ENCODE measurements at regions not wholly inside any gene's neighbourhood (a gene's known extent, or its start where the extent isn't known, plus 50 kb on each side); places are given as distances from the start of the nearest gene placed in this dataset.

DNA sequence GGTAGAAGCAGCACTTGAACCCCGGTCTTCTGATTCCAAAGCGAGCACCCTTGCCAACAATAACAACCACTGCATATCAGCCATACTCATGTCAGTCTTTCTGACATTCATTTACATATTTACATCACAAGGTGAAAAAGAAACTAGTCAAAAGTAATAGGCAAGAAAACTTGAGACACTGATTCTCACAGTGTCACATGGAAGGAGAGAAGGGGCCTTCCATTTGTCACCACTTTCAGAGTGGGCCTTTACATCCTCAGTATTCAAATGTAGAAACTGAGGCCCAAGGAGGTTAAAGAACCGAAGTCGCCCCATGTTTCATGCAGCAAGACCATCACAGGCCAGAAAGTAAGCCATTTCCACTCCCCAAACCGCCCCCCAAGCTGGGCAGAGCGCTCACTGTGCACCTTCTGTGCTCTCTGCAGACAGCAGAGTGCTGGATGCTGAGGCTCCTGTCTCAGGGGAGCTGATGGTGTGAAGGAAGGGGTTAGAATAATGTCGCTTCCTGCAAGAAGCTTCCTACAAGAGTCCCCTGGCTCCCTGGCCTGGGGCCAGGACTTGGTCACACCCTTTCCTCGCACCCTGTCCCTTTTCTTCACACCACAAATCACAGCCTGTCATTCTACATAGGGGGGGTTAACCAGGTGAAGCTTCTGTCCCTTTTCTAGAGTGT is 260.1 kb downstream of the UACA start:
- peaks cover 41% of the 10 kb centered on the region for H3K4me1 Mint-ChIP-seq

DNA sequence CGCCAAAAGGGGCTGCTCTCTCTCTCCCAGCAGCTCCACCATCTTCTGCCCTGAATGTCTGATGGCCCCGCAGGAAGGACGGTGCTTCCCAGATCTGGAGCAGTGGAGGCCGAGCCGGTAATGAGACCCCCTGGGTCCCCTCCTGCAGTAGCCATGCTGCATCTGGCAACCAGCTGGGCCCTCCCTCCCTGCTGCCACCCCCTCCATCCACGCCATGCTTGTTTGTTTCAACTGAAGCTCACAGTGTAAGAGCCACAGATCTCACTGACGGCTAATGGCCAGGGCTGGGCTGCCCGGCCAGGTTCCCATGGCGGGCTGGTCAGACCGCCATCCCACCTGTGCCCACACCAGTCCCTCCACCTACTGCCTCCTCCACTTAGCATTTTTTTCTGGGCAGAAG is 260.8 kb downstream of the UACA start:
- Mint-ChIP-seq H3K27me3 (no peaks in the 10 kb centered on the region), H3K9me3 (no peaks in the 10 kb centered on the region), H3K4me3 (no peak overlapping the region), H3K4me1 (peaks cover 43% of the 10 kb centered on the region), H3K36me3 (no peaks in the 10 kb centered on the region), H3K27ac (peak overlapping the region; percentile 88)
- ATAC-seq = no peak

More for the DNA sequence above, 260.1 kb downstream of the UACA start:
- no peaks in the 10 kb centered on the region for H3K9me3 Mint-ChIP-seq
- peak overlapping the region; percentile 88 for H3K27ac Mint-ChIP-seq
- peak overlapping the region; percentile 12 for H3K4me3 Mint-ChIP-seq
- no peaks in the 10 kb centered on the region for H3K27me3 Mint-ChIP-seq
- H3K36me3 Mint-ChIP-seq = no peaks in the 10 kb centered on the region
- no peak for ATAC-seq

DNA sequence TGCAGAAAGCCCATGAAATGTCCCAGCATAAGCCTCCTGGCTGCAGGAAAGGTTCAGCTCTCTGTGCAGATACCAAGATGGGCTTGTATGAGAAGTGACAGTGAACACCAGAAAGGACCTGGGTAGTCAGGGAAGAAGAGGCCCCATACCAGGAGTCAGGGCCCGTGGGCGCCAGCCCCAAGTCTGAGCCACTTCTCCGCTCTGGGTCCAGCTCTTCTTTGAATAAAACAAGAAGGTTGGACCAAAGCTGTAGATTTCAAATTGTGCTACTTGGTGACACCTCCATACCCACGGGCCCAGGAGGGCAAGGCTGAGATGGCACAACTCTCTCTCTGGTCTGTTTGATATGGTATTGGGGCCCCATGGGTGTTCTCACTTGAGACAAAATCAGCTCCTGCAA is 261.5 kb downstream of the UACA start:
- H3K27ac Mint-ChIP-seq = peak overlapping the region; percentile 2
- no peaks in the 10 kb centered on the region for H3K9me3 Mint-ChIP-seq
- H3K4me3 Mint-ChIP-seq = no peak overlapping the region
- H3K27me3 Mint-ChIP-seq = no peaks in the 10 kb centered on the region
- H3K4me1 Mint-ChIP-seq = peaks cover 46% of the 10 kb centered on the region
- H3K36me3 Mint-ChIP-seq = no peaks in the 10 kb centered on the region
- ATAC-seq = no peak

DNA sequence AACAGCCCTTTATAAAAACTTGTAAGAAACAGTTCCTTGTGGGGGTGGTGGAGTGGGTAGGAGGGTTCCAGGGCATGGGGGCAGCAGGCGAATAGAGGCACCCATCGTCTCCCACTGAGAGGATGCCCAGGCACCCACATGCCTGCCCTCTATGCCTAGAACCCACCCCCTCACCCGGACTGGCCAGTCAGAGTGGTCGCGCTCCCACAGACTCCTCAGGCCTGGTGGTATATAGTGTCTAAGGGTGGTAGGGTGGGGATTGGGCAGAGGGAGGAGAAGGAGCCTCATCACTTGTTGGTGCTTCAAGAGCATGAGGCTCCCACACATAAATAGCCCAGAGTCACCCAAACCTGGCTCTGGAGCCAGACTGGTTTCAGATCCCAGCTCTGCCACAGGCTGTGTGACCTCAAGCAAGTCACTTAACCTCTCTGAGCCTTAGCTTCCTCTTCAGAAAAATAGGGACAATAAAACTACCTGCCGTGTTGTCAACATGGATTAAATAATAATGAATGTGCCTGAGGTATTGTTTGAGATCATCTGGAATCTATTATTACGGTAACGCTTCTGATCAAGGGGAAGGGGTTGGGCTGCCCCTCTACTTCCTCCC is 262.1 kb downstream of the UACA start:
- H3K4me3 Mint-ChIP-seq = no peak overlapping the region
- no peaks in the 10 kb centered on the region for H3K36me3 Mint-ChIP-seq
- H3K27ac Mint-ChIP-seq = no peak overlapping the region

DNA sequence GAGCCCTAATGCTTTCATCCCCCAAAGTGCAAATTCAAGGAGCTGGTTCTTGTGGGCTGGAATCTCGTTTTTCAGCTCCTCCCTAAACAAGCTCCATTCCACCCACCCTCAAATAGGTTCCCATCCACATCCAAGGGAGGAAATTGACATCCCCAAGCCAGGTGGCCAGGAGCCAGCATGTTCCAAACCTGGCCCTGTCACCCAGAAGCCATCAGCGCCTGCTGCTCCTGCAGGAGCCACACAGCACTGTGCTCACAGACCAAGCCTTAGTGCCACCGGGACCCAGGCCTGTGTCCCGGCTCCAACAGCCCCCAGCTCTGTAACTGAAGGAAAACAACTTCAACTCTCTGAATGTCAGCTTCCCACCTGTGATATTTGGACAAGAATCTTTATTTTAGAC is 263.6 kb downstream of the UACA start:
- no peaks in the 10 kb centered on the region for H3K36me3 Mint-ChIP-seq
- H3K27me3 Mint-ChIP-seq = no peaks in the 10 kb centered on the region
- ATAC-seq = no peak
- peaks cover 40% of the 10 kb centered on the region for H3K4me1 Mint-ChIP-seq
- H3K27ac Mint-ChIP-seq = no peak overlapping the region
- H3K9me3 Mint-ChIP-seq = no peaks in the 10 kb centered on the region
- H3K4me3 Mint-ChIP-seq = no peak overlapping the region

More for the DNA sequence above, 262.1 kb downstream of the UACA start:
- no peaks in the 10 kb centered on the region for H3K27me3 Mint-ChIP-seq
- ATAC-seq = no peak
- peaks cover 46% of the 10 kb centered on the region for H3K4me1 Mint-ChIP-seq
- H3K9me3 Mint-ChIP-seq = no peaks in the 10 kb centered on the region

DNA sequence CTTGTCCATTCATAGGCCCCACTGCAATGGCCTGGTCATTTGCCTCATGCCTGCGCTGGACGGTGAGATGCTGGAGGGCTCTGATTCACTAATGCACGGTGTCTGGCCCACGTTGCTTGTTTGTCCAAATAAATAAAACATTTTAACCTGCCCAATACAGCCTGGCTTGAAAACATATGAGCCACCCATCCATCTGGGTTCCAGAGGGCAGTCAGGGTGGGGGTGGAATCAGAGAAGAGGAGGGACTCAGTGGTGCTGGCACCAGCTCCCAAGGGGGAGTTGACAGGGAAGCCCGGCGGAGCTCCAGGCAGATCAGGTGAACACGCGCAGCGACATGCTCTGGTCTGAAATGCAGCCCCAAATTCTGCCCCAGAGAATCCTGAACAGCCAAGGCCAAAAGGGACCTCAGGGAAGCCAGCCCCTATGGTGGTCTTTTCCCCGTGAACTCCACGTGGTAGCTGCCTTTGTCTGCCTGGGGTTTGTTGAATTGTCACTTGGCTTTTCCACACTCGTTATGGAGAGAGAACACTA is 265.2 kb downstream of the UACA start:
- Mint-ChIP-seq H3K36me3 (no peaks in the 10 kb centered on the region), H3K9me3 (no peaks in the 10 kb centered on the region), H3K27ac (no peak overlapping the region), H3K4me1 (peaks cover 40% of the 10 kb centered on the region), H3K4me3 (no peak overlapping the region), H3K27me3 (no peaks in the 10 kb centered on the region)
- no peak for ATAC-seq

DNA sequence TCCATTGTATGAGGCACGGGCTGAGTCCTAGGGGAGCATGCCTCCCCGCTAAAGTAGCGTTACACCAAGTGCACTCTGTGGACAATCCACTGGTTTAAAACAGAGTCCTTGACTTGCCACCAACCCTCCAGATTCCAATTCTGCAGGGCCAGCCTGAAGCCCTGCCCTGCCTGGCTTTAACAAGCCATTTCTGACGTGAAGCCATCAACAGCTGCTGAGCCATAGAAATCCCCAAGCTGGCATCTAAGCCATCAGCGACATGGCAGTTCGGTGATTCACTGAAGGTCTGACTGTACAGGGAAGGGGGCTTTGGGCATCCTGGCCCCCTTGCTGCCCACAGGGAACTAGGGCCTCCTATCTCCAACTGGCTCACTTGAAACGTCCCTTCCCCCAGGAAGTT is 265.7 kb downstream of the UACA start:
- no peaks in the 10 kb centered on the region for H3K9me3 Mint-ChIP-seq
- no peaks in the 10 kb centered on the region for H3K27me3 Mint-ChIP-seq
- H3K27ac Mint-ChIP-seq = no peak overlapping the region
- no peak overlapping the region for H3K4me3 Mint-ChIP-seq
- H3K36me3 Mint-ChIP-seq = no peaks in the 10 kb centered on the region
- ATAC-seq = no peak
- peaks cover 40% of the 10 kb centered on the region for H3K4me1 Mint-ChIP-seq

DNA sequence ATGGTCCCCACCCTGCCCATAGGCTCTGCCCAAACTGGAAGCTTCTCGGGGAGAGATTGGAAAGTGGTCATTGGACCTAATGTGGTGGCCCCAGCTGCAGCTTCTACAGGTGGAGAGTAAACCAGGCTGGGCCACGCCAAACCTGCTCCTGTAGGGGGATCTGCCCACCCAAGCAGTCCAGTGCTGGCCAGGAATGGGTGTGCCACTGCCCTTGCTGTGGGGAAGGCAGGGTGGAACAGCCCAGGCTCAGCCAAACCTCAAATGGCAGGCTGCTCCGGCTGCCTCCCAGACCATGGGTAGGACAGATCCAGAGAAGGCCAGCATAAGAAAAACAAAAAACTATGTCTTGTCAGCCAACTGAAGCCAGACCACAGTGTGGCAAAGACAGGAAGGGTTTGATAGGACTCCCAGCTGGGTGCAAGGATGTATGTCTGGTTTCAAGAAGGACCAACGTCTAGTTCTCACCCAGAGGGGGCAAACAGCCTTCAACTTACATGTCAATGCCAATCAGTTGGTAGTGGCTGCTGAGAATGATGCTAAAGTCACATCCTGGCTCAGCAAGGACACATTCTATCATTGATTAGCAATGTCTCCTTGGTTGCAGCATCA is 267.3 kb downstream of the UACA start:
- Mint-ChIP-seq H3K4me1 (peaks cover 47% of the 10 kb centered on the region), H3K27me3 (no peaks in the 10 kb centered on the region), H3K27ac (no peak overlapping the region), H3K4me3 (no peak overlapping the region), H3K36me3 (no peaks in the 10 kb centered on the region), H3K9me3 (no peaks in the 10 kb centered on the region)
- no peak for ATAC-seq

DNA sequence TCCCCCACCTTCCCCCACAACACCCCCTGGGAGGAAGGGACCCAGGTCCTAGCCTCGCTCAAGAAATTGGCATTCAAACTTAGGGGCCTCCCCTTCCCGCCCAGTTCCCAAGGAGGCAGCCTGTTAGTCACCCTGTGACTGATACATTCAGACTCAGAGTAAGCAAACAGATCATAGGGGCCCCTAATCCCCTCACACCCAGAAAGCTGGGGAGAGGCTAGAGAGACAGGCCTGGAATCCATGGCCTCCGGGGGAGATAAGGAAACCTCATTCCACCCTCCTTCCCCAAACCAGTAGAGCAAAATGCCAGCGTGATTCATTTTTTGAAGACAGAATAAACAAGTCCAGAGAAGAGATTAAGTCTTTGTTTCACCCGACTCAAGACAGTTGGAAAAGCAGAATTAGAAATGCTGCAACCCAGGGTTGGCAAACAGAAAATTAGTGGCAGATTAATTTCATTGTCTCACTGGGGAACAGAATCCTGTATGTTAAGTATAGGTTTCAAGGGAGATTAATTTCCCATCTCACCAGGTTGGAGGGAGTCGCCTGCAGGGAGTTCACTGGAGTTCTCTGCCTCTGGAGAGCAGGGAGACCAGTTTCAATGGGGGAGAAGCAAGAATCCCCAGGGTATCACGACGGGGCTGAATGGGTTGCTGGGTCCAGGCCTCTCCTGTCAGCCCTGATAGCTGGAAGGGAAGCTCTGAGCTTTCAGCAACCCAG is 268.3 kb downstream of the UACA start:
- no peaks in the 10 kb centered on the region for H3K27me3 Mint-ChIP-seq
- peaks cover 54% of the 10 kb centered on the region for H3K4me1 Mint-ChIP-seq
- H3K27ac Mint-ChIP-seq = no peak overlapping the region

DNA sequence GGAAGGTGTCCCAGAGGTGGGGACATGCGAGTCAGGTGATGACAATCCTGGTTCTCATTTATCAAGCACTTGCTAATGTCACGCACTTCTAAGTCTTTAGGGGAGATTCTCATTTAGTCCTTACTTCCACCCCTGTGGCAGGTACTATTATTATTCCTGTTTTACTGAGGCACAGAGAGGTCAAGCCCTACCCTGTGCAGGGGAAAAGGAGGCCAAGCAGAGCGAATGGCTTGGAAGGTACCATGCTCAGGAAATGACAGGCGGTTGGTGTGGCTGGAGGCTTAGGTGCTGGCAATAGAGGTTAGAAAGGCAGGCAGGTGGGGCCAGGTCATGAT is 268.9 kb downstream of the UACA start:
- Mint-ChIP-seq H3K4me3 (no peak overlapping the region), H3K9me3 (no peaks in the 10 kb centered on the region), H3K36me3 (no peaks in the 10 kb centered on the region), H3K4me1 (peaks cover 54% of the 10 kb centered on the region), H3K27me3 (no peaks in the 10 kb centered on the region), H3K27ac (no peak overlapping the region)
- ATAC-seq = no peak

More for the DNA sequence above, 268.3 kb downstream of the UACA start:
- Mint-ChIP-seq H3K4me3 (no peak overlapping the region), H3K36me3 (no peaks in the 10 kb centered on the region), H3K9me3 (no peaks in the 10 kb centered on the region)
- no peak for ATAC-seq

DNA sequence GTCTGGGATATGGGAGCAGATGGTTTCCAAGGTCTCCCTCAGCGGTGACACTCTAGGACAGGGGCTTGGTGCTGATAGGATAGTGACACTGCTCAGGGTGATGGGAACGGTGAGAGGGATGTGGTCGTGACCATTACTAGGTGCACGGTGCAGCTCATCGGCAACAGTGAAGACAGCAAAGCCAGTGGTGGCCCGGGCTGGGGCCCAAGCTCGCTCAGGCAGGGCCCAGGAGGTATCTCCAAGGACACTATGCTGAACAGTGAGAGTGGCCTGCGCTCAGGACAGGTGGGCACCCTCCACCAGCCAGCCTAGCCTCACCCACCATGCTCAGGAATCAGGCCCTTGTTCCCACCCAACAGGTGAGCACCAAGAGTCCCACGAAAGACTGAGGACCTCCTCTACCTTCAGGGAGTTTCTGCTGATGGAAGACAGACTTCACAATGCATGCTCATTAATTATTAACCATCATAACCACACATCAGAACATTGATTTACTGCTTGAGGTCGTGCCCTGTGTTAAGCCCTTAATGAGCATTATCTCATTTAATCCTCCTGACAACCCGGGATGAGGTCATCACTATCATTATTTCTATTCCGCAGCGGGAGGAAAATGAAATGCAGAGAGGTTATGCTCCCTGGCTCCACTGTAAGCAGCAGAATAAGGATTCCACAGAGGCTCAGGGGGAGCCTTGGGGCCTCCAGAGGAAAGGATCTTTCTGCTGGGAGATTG is 269.4 kb downstream of the UACA start:
- Mint-ChIP-seq H3K4me1 (peaks cover 54% of the 10 kb centered on the region), H3K4me3 (no peak overlapping the region), H3K27me3 (no peaks in the 10 kb centered on the region), H3K27ac (no peak overlapping the region), H3K36me3 (no peaks in the 10 kb centered on the region), H3K9me3 (no peaks in the 10 kb centered on the region)
- ATAC-seq = no peak

DNA sequence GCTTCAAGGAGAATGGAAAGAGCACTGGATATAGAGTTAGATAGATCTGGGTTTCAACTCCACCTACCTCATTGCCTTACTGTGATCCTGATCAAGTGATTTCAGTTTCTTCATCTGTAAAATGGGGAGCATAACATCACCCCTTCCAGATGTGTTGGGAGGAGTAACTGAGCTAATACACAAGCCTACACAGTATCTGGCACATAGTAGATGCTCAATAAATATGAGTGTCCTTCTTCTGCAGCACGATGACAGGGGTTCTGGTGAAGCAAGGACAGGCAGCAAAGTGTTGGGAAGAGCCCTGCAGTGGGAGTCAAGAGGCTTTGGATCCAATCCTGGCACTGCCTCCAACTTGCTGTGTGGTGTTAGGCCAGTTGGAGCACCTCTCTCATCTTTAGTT is 270.0 kb downstream of the UACA start:
- ATAC-seq = no peak
- Mint-ChIP-seq H3K9me3 (no peaks in the 10 kb centered on the region), H3K4me3 (no peak overlapping the region), H3K27me3 (no peaks in the 10 kb centered on the region), H3K4me1 (peaks cover 54% of the 10 kb centered on the region), H3K36me3 (no peaks in the 10 kb centered on the region), H3K27ac (peak overlapping the region; percentile 71)

DNA sequence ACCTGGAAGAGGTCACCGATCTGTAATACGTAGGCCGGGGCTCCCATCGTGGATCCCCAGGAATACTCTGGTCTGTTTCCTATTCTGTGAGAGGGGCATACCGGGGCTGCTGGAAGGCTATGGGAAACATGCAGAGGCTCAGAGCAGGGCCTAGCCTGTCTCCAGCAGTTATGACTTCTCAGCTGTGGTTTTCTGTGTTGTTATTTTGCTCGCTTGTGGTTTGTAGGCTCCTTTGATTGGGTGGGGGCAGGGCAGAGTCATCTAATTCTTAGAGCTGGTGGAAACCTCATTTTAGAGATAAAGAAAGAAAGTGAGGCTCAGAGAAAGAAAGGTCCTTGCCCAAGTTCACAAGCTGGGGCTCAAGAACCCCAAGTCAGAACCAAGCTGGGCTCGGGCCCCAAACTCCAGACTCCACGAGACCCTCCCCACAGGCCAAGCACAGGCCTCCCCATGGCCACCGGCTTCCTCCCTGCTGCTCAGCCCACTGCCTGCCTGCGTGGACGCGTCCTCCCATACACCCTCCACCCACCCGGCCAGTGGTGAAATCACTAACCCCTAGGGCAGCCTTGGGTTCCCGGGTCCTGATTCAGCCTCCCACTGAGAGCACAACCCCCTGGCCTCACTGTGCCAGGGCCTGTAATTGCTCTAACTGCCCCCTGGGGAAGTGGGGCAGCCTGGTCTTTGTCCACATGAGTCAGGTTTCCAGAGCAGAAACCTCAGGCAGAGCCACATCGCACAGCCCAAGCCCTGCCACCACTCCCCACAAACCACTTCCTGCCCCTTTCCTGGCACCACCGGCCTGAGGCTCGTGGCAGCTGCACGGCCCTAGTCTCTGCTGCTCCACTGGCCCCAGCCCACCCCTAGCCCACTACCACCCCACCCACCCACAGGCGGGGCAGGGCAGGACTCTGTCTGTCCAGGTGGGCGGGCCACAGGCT is 270.8 kb downstream of the UACA start:
- Mint-ChIP-seq H3K9me3 (no peaks in the 10 kb centered on the region), H3K4me1 (peaks cover 59% of the 10 kb centered on the region)

DNA sequence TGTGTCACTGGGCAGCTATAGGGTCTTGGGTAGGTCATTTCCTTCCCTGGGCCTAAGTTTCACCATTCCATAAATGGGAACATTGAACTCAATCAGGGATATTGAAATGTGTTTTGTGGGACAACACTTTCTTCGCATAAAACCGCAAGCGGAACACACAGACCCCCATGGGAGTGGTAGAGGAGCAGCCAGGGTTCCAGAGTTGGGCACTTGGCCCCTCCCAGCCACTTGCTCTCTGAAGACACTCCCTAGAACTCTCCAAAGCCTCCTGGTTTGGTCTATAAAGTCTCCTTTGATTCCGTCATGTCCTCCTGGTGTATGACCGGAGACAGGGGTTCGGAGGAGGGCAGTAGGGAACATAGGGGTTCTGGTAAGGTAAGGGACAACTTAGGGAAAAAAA is 271.7 kb downstream of the UACA start:
- no peaks in the 10 kb centered on the region for H3K27me3 Mint-ChIP-seq
- no peaks in the 10 kb centered on the region for H3K36me3 Mint-ChIP-seq
- no peak for ATAC-seq

More for the DNA sequence above, 270.8 kb downstream of the UACA start:
- Mint-ChIP-seq H3K4me3 (peak overlapping the region; percentile 52), H3K36me3 (no peaks in the 10 kb centered on the region), H3K27ac (peak overlapping the region; percentile 71), H3K27me3 (no peaks in the 10 kb centered on the region)
- ATAC-seq = peak; percentile 87

More for the DNA sequence above, 271.7 kb downstream of the UACA start:
- Mint-ChIP-seq H3K27ac (peak overlapping the region; percentile 71), H3K4me3 (peak overlapping the region; percentile 52), H3K9me3 (no peaks in the 10 kb centered on the region), H3K4me1 (peaks cover 65% of the 10 kb centered on the region)
